ENCODE measurements at regions not wholly inside any gene's neighbourhood (a gene's known extent, or its start where the extent isn't known, plus 50 kb on each side); places are given as distances from the start of the nearest gene placed in this dataset.

GRCh38 chr16:81179219-81179618 lies 59.3 kb upstream of the BCO1 start:
- H3K27me3 ChIP-seq (replicated peaks in 1 of 4; ENCODE audit: control insufficient read depth in 3 of 4, extremely low read depth in 1 of 4, insufficient read depth in 3 of 4, low read length in 3 of 4): no peaks in the 10 kb centered on the region
- no peak overlapping the region for H3K14ac ChIP-seq (ENCODE audit: insufficient read length)
- peaks cover 2% of the 10 kb centered on the region; the same call in 1 of the 2 replicates for H3K23me2 ChIP-seq (ENCODE audit: low read depth, low read length)
- H3K4me3 ChIP-seq (ENCODE audit: extremely low read depth in 1 of 4, insufficient read depth in 2 of 4, low read depth in 3 of 4, low read length in 4 of 4): no peak overlapping the region
- H2BK12ac ChIP-seq (ENCODE audit: low read depth, low read length): 0 out of 2 replicates have a peak overlapping the region, but pooled peaks have one; percentile 50
- H3K79me2 ChIP-seq (ENCODE audit: control insufficient read depth in 1 of 2, insufficient read depth in 2 of 2, low read length in 2 of 2): no peaks in the 10 kb centered on the region
- H4K20me1 ChIP-seq (replicated peaks in 1 of 2; ENCODE audit: control insufficient read depth in 1 of 2, insufficient read depth in 2 of 2, low read length in 2 of 2): no peaks in the 10 kb centered on the region
- DNase-seq (ENCODE audit: low read depth in 1 of 2, low spot score in 2 of 2) (no peak), FAIRE-seq (no peak)
- no peaks in the 10 kb centered on the region; the same call in 1 of the 2 replicates for H3K79me1 ChIP-seq (ENCODE audit: low read depth, low read length)
- no peaks in the 10 kb centered on the region for H3K36me3 ChIP-seq (ENCODE audit: control insufficient read depth in 2 of 4, insufficient read depth in 4 of 4, low read length in 3 of 4)
- ChIA-PET POLR2A (ENCODE audit: partially characterized antibody) (no interaction called here), CTCF (ENCODE audit: partially characterized antibody) (interaction anchor here (1.3 to 2.0 kb wide), 2 partner anchors 11 to 36 kb away, joined by 5 to 7 read pairs; no protein-coding TSS in a partner anchor)
- no peak overlapping the region for H3K4me2 ChIP-seq (ENCODE audit: insufficient read depth in 1 of 2, low read depth in 2 of 2, low read length in 2 of 2)
- H2BK15ac ChIP-seq (ENCODE audit: low read length): no peak overlapping the region
- no peak overlapping the region for H3K18ac ChIP-seq (ENCODE audit: extremely low read depth, low read length)
- no peak overlapping the region for H4K5ac ChIP-seq (ENCODE audit: insufficient read length, low read depth, low read length)
- WGBS, 2 experiments (ENCODE audit: extremely low coverage in 1 of 2, insufficient coverage in 1 of 2, insufficient read length in 1 of 2, insufficient replicate concordance in 2 of 2, low coverage in 1 of 2, low lambda C conversion rate in 2 of 2, missing lambda C conversion rate in 1 of 2): 85% methylated on average over 7 of the region's 7 CpGs; no CpG with 5 or more reads in 1 of the 2 experiments
- H2BK20ac ChIP-seq (ENCODE audit: low read length): no peak overlapping the region
- H2BK120ac ChIP-seq (replicated peaks; ENCODE audit: low read depth, low read length): no peak overlapping the region
- H3K9me3 ChIP-seq (ENCODE audit: insufficient read depth in 2 of 2, low read depth in 1 of 2, low read length in 1 of 2): no peaks in the 10 kb centered on the region
- no peak overlapping the region for H3K56ac ChIP-seq (replicated peaks; ENCODE audit: insufficient read length, low read depth, low read length)
- no peak overlapping the region for H4K91ac ChIP-seq (replicated peaks; ENCODE audit: insufficient read length, low read length)
- no peak overlapping the region for H3K23ac ChIP-seq (ENCODE audit: insufficient read length)
- H2AK5ac ChIP-seq (ENCODE audit: low read depth, low read length): no peak overlapping the region
- no peak overlapping the region for H2AFZ ChIP-seq (ENCODE audit: low read length)
- no peak overlapping the region for H3K9ac ChIP-seq (replicated peaks in 1 of 4; ENCODE audit: extremely low read depth in 1 of 4, low read depth in 3 of 4, low read length in 3 of 4)
- H2BK5ac ChIP-seq (ENCODE audit: low read depth, low read length): no peak overlapping the region
- no peak overlapping the region for H3K4ac ChIP-seq (replicated peaks; ENCODE audit: insufficient read length, low read depth, low read length)
- H3K4me1 ChIP-seq (replicated peaks in 1 of 4; ENCODE audit: control insufficient read depth in 3 of 4, insufficient read depth in 4 of 4, low read length in 3 of 4): peaks cover 3 to 7% (median 6%) of the 10 kb centered on the region in 4 experiments
- no peak overlapping the region for H4K8ac ChIP-seq (ENCODE audit: extremely low read depth, insufficient read depth, low read length)
- no peak overlapping the region for H3K27ac ChIP-seq (ENCODE audit: low read depth, low read length)
- TF ChIP-seq E2F6 (IDR thresholded peaks at IDR 0.05) (no peak), FOSL1 (IDR thresholded peaks at IDR 0.05; ENCODE audit: insufficient read depth, low read depth, low read length) (no peak), TBP (IDR thresholded peaks at IDR 0.05; ENCODE audit: low read depth, low read length) (no peak), HDAC2 (IDR thresholded peaks at IDR 0.05; ENCODE audit: borderline replicate concordance in 1 of 2, low read depth in 2 of 2, low read length in 2 of 2) (no peak), KDM5A (IDR thresholded peaks at IDR 0.05; ENCODE audit: low read length) (no peak), ZNF274 (IDR thresholded peaks at IDR 0.05; ENCODE audit: borderline replicate concordance, extremely low read depth, low read length) (no peak), SIRT6 (IDR thresholded peaks at IDR 0.05; ENCODE audit: low read length) (no peak), MAFK (IDR thresholded peaks at IDR 0.05; ENCODE audit: low read depth, low read length) (no peak), EP300 (IDR thresholded peaks at IDR 0.05; ENCODE audit: borderline replicate concordance in 1 of 2, low read depth in 2 of 2, low read length in 2 of 2) (no peak), BACH1 (IDR thresholded peaks at IDR 0.05; ENCODE audit: low read length) (no peak), KDM4A (IDR thresholded peaks at IDR 0.05; ENCODE audit: low read depth, low read length, severe bottlenecking) (no peak), RBBP5 (IDR thresholded peaks at IDR 0.05; ENCODE audit: borderline replicate concordance, low read depth, low read length) (no peak)
- TF ChIP-seq, protein P1, sequence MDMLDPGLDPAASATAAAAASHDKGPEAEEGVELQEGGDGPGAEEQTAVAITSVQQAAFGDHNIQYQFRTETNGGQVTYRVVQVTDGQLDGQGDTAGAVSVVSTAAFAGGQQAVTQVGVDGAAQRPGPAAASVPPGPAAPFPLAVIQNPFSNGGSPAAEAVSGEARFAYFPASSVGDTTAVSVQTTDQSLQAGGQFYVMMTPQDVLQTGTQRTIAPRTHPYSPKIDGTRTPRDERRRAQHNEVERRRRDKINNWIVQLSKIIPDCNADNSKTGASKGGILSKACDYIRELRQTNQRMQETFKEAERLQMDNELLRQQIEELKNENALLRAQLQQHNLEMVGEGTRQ (IDR thresholded peaks at IDR 0.05; ENCODE audit: low read length): no peak

Data from H1 (cell line).